Fibroblast of skin of back (primary cell): ENCODE measurements at regions not wholly inside any gene's neighbourhood (a gene's known extent, or its start where the extent isn't known, plus 50 kb on each side); places are given as distances from the start of the nearest gene placed in this dataset.
A peak's percentile ranks its signal among the peaks of the same experiment; 100 is the strongest.
"Not testable (repeated sequence)": the region's sequence is repeated elsewhere in the genome, so short reads cannot be mapped to it uniquely, and the experiment has no call there.

ENCODE experiments used
- DNase-seq: peaks from one replicate; pipeline ENCODE4 v3.0.0-alpha.2; 2013

- no peak for DNase-seq
Measured at GRCh38 chr14:21965042-21965441, 291.4 kb upstream of the OR4E1 start.

- no peak for DNase-seq
Measured at GRCh38 chr14:21964180-21964579, 290.6 kb upstream of the OR4E1 start.

- no peak for DNase-seq
Measured at GRCh38 chr14:21960636-21961035, 287.0 kb upstream of the OR4E1 start.

GRCh38 chr14:21941885-21942284 lies 268.3 kb upstream of the OR4E1 start:
- DNase-seq, result no peak

GRCh38 chr14:21940887-21941856 lies 267.6 kb upstream of the OR4E1 start:
- DNase-seq, result peak; percentile 6

- no peak for DNase-seq
Measured at GRCh38 chr14:21939836-21940235, 266.2 kb upstream of the OR4E1 start.

- no peak for DNase-seq
Measured at GRCh38 chr14:21937996-21938395, 264.4 kb upstream of the OR4E1 start.

- no peak for DNase-seq
Measured at GRCh38 chr14:21933681-21934080, 260.1 kb upstream of the OR4E1 start.

GRCh38 chr14:21924479-21924878 lies 250.9 kb upstream of the OR4E1 start:
- no peak for DNase-seq

- no peak for DNase-seq
Measured at GRCh38 chr14:21923820-21924219, 250.2 kb upstream of the OR4E1 start.

GRCh38 chr14:21921453-21921852 lies 247.8 kb upstream of the OR4E1 start:
- DNase-seq, result no peak

- peak; percentile 34 for DNase-seq
Measured at GRCh38 chr14:21917699-21918436, 244.2 kb upstream of the OR4E1 start.

- peak; percentile 3 for DNase-seq
Measured at GRCh38 chr14:21915826-21916225, 242.2 kb upstream of the OR4E1 start.

GRCh38 chr14:21913759-21914158 lies 240.1 kb upstream of the OR4E1 start:
- DNase-seq, result peak; percentile 57

GRCh38 chr14:21912367-21912766 lies 238.7 kb upstream of the OR4E1 start:
- no peak for DNase-seq

GRCh38 chr14:21911877-21912276 lies 238.3 kb upstream of the OR4E1 start:
- no peak for DNase-seq

- DNase-seq, result no peak
Measured at GRCh38 chr14:21910260-21910659, 236.6 kb upstream of the OR4E1 start.

GRCh38 chr14:21902561-21903181 lies 229.1 kb upstream of the OR4E1 start:
- no peak for DNase-seq

- not testable (repeated sequence) for DNase-seq
Measured at GRCh38 chr14:21894898-21895194, 221.2 kb upstream of the OR4E1 start.

- no peak for DNase-seq
Measured at GRCh38 chr14:21894003-21894897, 220.6 kb upstream of the OR4E1 start.

GRCh38 chr14:21891921-21892320 lies 218.3 kb upstream of the OR4E1 start:
- DNase-seq, result no peak

- no peak for DNase-seq
Measured at GRCh38 chr14:21884995-21885394, 211.4 kb upstream of the OR4E1 start.
